ENCODE measurements at regions not wholly inside any gene's neighbourhood (a gene's known extent, or its start where the extent isn't known, plus 50 kb on each side); places are given as distances from the start of the nearest gene placed in this dataset.

DNA sequence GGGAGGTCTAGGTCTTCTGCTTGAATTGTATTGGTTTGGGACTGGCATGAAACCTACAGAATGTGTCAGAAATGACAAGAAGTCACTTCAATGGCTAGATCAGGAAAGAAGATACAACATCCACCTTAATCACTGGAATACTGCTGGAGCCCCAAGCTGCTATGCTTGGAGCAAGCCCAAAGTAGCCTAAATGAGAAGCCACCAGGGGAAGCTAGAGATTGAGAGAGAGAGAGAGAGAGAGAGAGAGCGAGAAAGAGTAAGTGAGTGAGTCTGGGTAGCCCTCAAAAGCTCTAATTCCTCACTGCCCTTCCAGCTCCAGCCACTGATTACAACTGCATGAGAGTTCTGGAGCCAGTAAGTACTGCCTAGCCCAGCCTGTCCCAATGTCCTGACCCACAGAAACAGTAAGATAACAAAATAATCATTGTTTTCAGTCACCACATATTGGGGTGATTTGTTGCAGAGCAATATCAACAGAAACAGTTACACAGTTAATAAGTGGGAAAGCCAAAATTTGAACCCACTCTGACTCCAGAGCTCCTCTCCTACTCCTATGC is 529.2 kb upstream of the GOLIM4 start:
- no peak for DNase-seq

DNA sequence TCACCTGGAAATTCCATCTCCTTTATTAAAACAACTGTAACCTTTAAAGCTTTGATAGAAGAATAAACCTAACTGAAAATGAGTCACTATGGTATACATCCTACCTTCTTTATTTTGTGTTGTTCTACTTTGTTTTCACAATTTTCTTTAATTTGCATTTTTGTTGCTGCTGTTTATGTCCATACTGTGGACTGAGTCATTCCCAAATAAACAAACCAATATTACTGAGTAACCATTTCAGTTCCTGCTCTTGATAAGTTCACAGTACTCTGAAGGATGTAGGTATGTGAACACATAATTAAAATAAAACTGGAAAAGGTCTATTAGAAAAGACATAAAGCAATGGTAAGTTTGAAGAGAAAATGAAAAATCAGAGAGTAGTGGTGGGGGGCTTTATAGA is 528.5 kb upstream of the GOLIM4 start:
- no peak for DNase-seq

DNA sequence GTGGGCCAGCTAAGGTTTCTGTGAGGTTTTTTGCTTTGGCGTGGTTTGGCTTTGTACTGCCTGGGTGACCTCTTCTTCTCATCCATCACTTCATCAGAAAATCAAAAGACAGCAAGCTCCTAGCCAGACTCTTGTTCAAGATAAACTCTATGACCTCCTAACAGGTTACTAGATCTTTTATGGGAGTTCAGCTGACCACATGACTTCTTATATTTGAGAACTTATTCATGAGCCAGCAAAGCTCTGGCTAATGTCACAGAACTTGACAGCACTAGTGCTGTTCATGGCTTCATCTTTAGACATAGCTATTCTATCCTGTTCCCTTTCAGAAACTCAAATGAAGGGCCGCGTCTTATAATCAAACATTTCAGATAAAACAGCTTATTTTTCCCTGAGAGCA is 527.1 kb upstream of the GOLIM4 start:
- no peak for DNase-seq

DNA sequence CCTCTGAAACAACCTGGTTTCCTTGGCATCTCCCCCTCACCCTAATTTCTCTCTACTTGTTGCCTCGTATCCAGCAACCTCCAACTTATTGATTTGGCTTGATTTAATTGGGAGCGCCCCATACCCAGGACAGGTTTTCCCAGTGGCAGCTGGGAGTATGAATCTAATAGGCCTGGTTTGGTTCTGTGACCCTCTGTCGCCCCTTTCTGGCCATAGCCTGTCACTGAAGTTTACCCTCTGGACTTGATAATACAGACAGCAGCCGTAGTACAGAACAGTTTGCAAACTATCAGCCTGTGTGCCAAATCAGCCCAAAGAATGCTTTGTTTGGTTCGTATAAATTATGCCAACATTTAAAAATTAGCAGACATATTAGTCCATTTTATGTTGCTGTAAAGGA is 525.1 kb upstream of the GOLIM4 start:
- peak; percentile 16 for DNase-seq

DNA sequence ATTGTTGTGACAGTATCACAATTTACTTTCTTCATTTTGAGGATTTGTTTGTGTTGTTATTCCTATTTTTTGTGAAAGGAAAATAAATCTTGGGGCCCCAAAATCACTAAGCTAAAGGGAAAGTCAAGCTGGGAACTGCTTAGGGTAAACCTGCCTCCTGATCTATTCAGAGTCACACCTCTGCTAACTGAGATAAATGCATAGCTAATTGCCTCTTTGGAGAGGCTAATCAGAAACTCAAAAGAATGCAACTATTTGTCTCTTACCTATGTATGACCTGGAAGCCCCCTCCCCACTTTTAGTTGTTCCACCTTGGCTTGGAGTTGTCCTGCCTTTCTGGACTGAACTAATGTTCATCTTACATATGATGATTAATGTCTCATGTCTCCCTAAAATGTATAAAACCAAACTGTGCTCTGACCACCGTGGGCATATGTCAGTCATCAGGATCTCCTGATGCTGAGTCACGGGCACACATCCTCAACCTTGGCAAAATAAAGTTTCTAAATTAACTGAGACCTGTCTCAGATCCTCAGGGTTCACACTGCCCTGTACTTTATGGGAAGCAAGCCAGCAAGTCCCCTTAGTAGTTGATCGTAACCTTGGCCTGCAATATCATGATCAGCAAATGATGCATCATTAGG is 523.2 kb upstream of the GOLIM4 start:
- no peak for DNase-seq

DNA sequence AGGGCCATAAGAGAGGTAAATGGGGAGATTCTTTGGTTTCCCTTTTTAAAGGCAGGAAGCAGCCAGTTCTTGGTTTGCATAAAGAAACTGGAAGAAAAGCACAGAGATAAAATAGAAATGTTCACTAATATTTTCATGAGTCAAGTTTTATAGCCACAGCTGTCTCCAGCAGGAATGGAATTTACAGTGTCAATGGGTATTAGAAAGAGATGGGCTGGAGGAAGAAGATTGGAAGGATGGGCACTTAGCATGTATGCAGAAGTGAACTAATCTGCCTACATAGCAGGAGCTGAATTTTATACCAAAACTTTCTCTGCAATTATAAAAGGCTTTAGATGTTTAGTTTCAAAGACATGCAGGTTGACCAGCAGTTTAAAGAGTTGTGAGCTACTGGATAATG is 521.9 kb upstream of the GOLIM4 start:
- DNase-seq: no peak

DNA sequence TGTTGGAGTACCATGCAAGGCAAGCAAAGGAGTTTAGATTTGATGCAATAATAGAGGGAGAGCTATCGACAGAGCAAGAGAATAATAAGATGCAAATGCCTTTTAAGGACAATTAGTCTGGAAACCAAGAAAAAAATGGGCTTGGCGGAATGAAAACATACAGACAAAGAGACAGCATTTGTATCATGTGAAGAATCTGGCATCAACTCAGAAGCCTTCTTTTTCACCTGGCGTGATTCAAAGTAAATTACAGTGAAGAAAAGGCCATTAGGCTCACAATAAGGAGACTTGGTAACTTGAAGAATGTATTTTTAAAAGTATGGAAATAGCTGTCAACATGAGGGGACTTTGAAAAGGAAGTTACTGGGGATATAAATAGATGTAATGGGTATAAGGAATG is 521.2 kb upstream of the GOLIM4 start:
- DNase-seq: no peak

DNA sequence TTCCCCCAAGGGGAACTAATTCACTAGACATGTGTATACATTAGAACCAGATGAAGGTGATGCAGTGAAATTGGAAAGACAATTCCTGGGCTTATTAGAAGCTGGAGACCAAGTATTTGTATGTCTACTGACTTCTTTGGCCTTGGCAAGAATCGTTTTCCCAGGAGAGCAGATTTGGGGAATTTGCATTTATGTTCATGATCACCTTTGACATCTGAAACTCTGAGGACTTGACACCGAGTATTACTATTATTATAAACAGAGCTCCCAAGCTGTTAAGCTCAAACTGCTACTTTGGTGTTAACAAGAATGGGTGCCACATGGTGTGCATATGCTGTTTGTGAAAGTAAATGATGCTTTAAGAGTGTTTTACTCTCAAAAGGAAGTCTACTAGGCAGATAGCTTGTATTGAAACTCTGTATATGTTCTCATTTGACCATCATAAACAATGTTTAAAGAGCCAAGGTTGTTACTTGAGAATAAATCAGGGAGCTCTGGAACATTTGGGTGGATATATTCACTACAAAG is 519.8 kb upstream of the GOLIM4 start:
- DNase-seq: no peak

DNA sequence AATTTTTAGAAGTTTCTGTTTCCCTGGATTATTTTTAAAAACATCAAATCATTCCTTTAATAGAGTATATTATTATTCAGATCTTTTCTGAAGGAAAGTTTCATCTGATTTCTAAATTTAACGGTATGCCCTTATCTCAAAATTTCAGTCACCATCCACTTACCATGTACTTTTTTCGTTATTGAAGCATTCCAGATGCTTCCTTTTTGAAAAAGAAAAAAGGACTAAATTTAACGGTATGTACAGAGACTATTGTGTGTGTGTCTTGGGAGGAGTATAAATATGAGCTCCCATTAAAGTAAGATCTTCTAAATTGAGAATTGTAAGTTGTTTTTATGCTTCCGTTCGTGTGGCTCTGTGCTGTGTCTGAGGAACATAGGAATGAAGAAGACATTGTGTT is 517.4 kb upstream of the GOLIM4 start:
- no peak for DNase-seq

DNA sequence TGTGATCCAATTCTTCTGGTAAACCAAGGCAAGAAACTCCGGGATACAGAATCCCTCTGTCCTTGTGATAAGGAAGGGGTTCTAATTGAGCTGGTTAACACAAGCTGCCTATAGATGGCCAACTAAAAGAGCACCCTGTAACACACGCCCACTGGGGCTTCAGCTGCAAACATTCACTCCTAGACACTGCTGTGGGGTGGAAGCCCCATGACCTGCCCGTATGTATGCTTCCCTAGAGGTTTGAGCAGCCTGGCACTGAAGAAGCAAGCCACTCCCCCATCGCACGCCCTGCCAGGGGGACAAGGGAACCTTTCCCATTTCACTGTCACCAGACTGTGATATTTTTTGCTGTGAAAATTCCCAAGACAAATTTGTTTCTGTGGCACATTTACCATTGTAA is 516.9 kb upstream of the GOLIM4 start:
- DNase-seq: no peak

DNA sequence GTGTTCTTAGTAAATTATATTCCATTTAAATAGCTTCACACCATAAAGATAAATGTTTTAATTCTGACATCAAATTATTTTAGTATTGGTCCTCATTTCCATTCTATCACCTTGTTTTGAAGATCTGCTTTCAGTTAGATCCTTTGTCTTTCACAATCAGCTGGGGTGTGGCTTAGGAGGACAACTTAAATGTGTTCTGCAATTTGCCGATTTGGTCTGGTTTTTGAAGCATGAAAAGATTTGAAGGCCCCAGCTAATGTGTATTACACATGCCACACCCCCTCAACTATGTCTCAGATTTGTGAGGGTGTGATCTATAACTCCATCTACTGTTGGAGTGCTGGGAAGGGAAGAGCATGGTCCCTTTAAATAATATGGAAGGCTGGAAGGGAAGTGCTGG is 516.1 kb upstream of the GOLIM4 start:
- DNase-seq: no peak

DNA sequence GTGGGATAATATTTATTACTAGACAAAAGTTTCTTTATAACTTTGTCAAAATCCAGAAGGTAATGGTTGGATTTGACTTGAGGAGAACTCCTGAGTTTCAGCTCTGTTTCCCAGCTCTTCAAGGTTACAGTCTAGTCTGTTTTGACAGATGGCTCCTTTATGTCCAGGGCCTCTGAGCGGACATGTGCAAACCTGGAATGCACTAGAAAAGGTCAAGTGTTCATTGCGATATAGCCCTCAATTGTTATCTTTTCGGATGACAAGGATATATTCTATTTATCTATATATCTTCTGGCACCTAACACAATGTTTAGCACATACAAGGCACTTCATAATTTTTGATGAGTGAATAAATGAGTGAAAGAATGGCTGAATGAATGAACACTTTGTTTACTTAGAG is 513.2 kb upstream of the GOLIM4 start:
- DNase-seq: no peak

DNA sequence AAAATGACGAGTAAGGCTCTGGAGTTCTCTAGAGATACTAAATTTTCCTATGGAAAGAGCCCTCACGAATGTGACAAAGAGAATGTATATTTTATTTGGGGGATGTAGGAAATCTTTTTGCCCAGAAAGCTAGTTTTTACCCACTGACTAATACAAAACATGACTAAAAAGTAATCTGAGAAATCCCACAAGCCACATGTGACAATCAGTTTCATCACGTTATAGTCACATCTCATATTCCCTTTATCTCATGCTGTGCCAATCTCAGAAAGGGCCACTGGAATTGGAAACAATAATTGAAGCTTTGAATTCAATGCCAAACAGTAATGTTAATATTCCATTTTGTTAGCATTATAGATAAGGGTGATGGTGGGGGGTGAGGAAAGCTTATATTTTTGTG is 509.0 kb upstream of the GOLIM4 start:
- no peak for DNase-seq

DNA sequence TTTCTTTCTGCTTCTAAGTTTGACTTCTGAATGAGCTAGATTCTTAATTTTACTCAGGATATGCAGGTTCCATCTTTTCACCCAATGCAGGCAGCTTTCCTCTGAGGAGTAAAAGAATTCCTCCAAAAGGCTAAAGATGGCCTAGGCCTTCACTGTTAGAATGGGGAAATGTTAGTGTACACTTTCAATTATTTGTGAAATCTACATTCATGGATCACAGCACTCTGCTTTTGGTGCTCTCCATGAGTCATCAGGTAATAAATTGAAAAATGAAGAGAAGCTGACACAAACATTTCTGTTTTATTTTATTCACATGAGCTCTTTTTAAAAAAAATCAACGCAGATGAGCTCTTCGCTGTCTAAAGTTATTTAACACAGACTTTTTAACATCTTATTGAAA is 502.5 kb upstream of the GOLIM4 start:
- DNase-seq: no peak

DNA sequence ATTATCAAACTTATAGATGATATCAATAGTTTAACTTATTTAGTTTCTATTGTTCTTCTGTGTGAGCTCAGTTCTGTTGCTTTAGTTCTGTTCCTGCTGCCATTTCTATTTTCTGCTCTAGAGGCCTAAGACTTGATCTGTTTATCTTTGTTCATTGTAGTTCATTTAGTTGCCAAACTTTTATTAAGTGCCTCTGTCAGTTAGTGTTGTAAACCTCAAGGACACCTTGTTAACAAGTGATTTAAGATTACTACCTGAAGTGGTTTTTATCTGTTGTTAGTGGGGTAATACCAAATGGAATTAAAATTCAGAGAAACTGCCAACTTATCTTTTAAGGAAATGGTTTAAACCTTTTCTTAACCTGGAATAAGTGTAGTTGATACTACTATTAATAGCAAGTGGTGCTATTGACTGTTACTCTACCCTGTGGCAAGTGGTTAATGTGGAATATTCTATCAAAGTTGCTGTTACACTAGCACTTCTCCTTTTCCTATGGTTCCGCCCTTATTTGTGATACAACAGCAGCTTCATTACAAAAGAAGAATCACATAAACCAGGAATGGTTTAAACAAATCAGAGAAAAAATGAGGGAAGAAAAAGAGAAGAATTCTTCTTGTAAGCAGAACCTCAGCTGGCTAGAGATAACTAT is 500.6 kb upstream of the GOLIM4 start:
- no peak for DNase-seq

DNA sequence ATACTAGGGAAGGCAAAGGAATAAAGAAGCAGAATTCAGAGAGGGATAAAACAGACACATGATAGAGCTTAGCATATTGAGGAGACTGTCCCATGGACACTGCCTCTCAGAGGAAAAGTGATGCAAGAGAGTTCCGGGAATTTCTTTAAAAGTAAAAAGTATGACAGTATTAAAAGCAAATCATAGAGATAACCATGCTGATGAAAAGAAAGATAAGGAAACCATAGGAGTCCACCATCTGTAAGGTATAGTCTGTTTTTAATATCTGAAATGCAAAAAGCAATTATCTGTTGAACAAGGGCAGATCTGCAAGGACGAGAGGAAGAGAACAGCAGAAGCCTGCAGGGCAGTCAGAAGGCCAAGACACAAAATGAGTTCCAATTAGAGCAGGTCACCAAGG is 495.9 kb upstream of the GOLIM4 start:
- no peak for DNase-seq

DNA sequence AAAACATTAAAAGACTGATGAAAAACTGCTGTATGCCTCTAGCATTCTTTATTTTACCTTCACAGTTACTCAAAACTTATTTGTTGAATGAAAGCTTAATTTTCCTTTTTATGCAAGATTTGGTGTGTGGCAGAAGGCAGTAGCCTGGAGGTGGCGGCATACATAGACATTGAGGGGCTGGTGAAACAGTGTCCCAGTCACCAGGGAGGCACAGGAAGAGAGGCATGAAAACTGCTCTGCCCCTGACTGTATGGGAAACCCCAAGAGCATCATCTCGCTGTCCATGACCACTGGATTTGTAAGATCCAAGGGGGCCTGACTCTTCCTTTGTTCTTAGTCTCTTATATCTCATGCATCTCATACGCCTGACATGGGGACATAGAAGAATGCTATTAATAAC is 493.7 kb upstream of the GOLIM4 start:
- no peak for DNase-seq

DNA sequence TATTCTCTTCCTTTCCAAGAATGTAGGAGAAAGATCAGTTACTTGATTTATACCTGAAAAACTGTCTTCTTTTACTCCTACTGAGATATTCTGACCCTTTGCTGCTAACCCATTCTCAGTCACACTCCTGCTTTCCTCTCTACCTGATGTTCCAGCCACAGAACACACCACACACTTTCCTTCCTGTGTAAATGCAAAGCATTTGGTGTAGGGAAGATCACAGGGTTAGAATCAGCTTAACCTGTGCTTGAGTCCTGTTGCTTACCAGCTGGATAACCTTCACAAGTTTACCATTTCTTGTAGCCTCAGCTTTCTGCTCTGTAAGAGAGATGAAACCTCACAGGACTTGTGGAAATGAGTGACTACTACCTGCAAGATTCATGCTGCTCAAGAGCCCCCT is 489.8 kb upstream of the GOLIM4 start:
- DNase-seq: no peak

DNA sequence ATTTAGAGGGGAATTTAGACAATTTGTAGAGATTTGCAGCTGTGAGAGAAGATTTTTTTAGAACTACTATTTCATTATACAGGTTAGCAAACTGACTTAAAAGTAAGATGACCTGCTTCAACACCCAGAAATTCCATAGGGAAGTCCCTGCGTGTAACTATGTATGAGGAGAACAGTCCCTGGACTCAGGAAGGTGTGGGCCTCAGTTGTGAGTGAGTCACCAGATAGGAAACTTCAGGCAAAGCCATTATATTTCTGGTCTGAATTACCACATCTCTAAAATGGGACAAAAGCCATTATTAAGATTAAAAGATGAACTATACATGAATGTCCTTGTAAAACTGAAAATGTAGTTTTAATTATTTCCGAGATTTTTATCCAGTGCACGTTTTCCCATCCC is 488.3 kb upstream of the GOLIM4 start:
- DNase-seq: no peak

DNA sequence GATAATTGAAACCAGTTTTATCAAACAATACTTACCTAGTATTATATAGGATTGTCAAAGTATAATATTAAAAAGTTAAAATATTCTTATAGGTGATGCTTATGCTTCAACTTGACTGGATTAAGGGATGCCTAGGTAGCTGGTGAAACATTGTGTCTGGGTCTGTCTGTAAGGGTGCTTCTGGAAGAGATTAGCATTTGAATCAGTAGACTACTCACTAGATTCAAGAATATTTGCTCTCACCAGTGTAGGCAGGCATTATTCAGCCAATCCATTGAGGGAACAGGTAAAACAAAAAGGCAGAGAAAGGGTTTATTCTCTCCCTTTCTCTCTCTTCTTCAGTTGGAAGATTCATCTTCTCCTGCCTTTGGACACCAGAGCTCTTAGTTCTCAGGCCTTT is 486.8 kb upstream of the GOLIM4 start:
- no peak for DNase-seq

DNA sequence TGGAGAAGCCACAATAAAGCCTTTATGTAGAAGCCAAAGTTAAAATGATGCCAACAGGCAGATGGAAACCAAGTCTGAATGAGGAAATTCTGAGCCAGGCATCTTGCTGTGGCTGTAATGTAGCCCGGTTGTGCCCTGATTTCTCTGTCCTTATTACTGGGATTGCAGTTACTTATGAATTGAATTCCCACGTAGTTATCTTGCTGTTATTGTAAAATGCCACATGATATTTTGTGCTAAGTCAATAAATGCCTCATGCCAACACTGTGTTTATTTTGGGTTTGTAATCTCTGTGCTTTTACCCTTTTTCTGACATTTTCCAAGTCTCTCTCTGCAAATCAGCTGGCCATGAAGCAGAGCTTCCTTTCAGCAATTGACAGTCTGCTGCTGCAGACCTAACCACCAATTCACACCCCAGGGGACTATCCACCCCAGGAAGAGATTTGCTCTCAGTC is 486.1 kb upstream of the GOLIM4 start:
- no peak for DNase-seq

DNA sequence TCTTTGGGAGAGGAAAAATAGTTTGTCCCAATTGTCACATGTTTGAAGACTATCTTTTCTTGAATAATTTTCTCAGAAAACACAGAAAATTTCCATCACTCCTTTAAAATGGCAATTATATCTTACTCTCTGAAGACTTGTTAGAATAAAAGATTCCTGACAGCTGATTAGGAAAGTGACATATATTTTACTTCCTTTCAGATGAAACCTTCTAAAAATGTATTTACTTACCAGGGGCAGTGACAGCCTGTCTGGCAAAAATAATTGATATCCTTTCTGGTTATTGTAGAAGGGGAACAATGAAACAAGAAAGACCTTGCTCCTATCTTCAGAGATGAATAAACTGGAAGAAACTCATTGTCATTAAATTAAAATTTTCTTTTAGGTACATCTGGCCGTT is 483.3 kb upstream of the GOLIM4 start:
- no peak for DNase-seq

DNA sequence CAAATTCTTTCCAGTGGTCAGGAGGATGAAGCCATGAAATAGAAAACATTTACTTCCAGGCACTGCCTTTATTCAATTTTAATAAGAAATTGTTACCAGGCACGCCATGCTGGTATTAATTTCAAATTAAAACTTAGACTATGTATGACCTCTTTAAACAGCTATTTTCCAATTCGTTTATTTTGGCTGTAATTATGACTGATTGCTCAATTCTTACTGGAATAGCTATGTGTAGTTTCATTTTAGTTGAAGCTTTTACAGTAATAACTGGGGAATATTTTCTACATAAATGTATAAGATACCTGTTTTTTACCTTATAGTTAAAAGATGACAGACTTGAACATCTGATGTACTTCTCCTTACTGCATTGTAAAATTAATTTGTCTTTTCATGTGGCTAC is 480.0 kb upstream of the GOLIM4 start:
- no peak for DNase-seq

DNA sequence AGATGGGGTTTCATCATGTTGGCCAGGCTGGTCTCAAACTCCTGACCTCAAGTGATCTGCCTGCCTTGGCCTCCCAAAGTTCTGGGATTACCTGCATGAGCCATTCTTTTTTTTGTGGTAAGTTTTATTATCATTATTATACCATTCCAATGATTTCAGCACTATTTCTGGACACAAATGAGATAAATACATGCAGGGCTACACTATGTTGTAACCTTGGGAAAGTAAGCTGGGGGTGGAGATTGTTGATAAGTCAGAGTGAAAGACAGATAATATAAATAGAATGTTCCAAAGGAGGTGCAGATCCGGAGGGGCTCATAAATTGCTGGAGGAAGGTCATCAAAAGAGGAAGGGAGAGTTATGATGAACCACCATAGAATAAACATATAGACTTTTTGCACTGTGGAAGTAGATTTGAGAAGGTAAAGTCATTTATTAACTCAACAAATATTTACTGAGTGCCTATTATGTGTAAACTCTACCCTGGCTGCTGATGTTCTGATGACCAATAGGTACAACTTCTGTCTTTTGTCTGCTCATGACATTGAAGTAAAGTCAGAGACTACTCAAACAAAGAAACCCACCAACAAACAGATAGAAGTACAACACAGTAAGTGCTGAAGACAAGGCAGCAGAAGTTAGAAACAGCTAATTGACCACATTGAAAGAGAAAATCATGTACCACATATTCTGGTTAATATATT is 478.9 kb upstream of the GOLIM4 start:
- no peak for DNase-seq

Data from NCI-H510A (cell line).